HG02571 (cell line): ENCODE measurements at regions not wholly inside any gene's neighbourhood (a gene's known extent, or its start where the extent isn't known, plus 50 kb on each side); places are given as distances from the start of the nearest gene placed in this dataset.

Experiments used
- ATAC-seq: cut with Tn5 transposase; IDR thresholded peaks from one replicate; pipeline ENCODE4 v1.9.1; 2021; ENCODE audit warnings: mild to moderate bottlenecking, moderate library complexity; ENCODE audit not compliant: unreplicated experiment

DNA sequence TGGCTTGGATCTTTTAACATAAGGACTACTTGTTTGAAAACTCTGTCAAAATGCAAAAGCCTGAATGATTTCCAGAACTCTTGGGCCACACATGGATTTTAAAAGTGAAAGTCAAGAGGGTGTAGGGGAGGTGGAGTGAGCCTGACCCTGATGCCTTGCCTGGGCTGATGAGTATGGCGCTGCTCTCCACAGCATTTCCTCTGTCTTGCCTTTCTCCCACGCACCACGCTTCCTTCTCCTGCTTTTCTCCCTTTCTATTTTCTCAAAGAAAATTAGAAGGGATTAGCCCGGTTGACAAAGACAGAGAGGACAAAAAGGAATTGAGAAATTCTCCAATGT lies 207.0 kb upstream of the CCDC68 start:
- no peak for ATAC-seq

DNA sequence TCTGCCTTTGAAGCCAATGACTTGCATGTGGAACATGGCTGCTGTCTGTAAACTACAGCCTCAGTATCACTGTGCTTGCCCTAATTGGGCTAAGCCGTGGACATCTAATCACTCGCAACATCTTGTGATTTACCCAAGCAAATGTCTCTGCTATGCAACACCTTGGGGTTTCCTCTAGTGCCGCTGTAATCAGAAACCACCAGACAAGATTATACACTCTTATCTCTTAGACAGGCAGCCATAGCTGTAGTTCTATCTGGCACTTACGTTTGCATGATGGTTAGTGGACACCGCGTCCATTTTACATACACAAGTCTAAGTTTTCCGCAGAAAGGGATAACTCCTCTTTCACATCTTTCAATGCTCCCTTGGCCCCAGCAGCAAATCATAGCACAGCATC lies 204.3 kb upstream of the CCDC68 start:
- ATAC-seq, result no peak

DNA sequence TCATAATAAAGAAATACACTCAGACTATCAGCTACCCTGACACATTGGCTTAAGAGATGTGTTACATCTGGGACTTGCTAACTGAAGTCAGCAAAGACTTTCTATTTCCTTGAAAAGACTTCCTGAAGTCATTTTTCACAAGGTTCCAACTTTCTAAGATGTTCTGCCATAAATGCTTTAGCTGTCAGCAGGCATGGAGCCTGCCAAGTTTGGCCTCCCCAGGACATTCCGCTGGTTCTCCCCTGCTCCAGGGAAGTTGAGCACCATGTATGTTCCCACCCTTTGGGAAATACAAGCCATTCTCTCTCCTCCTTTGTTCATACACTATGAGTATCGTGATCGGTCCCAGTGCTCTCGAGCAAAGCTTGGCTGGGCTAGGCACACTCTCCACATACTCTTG lies 202.7 kb upstream of the CCDC68 start:
- ATAC-seq, result no peak

DNA sequence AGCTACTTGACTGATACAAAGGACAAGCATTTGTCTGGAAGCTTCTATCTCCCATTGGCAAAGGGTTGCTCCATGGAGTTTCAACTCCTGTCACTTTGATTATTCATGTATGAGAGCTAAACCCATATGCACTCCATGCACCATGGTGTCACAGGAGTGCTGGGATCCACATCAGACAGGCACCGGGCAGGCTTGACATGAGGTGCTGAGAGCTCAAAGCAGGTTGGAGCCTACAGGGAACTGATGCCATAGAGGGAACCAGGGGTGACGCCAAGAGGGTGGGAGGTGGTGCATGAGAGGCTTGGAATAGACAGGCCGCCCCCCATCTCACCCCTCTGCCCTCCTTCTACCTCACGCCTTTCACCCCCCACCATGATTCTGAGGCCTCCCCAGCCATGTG lies 199.8 kb upstream of the CCDC68 start:
- no peak for ATAC-seq

DNA sequence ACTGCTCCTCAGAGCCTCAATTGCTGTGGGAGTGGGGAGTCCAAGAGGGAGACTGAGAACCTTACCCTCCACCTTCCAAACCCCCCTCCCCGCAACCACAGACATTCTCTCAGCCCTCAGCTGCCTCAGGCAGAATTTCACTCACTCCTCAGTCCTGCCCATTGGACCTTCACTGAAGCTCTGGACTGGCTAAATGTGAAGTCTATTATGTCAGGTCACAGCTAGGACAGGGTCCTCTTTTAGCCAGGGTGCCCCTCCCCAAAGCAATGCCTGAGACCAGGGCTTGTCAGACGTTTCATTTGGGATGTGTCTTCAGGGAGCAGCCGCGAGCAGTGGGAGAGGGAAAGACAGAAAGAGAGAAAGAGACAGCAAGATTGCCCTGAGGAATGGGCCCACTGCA lies 199.3 kb upstream of the CCDC68 start:
- ATAC-seq, result no peak

DNA sequence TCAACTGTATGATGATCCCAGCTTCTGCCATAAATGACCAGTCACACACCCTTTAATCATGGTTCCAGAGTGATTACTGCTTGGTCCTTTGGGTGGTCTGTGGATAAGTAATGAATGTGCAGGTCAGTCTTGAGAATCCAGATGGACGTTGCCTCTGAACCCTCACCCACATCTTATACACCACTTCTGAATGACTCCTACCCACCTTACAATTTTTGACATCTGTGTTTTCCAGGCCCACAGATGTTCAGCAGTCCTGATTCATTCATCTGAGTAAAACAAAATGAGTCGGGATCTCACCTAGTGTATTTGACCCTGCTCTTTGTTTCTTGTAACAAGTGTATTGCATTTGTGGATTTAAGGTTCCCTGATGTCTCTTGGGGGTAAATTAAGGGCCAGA lies 194.1 kb upstream of the CCDC68 start:
- ATAC-seq, result no peak

DNA sequence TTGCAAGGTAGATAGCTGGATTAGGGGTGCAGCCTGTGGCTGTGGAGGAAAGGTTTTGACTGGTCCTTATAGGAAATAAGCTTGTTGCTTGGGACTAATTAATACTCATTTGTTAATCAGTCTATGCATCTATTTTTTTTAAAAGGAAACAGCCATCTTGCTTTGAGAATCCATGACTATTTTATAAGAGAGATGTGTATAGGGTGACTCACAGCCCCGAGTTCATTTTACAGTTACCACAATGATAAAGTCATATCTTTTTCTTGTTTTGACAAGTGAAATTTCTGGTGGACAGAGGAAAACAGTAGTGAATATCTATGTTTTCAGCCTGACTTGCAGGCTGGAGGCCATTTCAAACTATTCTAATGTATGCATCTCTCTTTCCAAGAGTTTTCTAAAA lies 193.5 kb upstream of the CCDC68 start:
- ATAC-seq, result no peak

DNA sequence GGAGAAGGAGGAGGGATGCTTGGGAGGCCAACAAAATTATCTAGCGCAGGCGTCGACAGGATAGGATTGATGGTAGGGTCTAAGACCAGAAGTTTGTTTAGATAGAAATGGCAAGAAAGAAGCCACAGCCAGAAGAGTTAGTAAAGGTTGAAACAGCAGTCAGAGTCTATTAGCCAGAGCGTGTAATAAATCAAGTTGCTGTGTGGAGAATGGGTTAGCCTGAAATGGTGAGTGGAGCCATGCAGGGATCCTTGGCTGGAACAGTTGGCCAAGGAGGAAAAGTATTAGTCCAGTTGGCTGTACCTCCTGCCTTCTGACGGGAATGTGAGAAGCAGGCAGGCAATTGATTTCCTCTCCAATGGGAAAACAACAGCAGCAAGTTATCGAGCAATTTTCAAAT lies 190.7 kb upstream of the CCDC68 start:
- no peak for ATAC-seq

DNA sequence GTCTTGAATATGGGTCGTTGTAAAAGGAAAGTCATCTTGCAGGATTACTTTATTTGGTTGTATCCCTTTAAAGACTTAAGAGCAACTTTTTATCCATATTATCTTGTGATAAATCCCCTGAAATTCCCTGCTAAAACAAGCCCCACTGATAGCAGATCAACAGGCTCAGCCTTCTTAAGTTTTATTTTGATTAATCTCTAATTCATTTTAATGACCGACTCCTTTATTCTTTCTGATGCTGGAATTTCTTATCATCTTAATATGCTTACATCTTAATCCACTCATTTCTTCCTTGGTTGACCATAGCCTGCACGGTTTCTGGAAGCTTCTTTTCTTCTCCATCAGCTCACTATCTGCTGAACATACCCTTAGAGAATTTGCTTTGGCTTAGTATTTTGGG lies 188.5 kb upstream of the CCDC68 start:
- no peak for ATAC-seq

DNA sequence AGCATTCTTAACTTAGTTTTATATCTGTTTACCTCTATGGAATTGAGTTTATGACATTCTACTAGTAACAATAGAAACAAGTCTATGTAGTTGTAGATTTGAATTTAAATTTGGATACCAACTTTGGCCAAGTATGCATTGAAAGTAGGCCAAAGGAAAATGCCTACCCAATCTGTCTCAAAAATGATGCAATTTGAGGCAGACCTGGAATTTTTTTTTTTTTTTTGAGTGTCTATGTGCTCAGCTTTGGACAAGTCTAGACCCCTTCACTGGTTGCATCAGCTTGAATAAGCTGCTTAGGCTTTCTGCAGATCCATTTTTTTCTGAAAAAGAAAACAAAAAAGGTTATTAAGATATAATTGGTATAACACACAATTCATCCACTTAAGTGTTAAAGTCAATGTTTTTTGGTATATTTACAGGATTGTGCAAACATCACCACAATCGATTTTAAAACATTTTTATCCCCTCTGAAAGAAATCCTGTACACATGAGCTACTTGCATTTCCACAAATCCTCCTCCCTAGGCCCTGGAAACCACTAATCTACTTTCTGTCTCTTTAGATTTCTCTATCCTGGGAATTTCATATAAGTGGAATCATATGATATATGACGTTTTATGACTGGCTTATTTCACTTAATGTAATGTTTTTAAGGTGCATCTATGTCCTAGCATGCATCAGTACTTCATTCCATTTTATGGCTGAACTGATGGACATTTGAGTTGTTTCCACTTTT lies 185.1 kb upstream of the CCDC68 start:
- no peak for ATAC-seq

DNA sequence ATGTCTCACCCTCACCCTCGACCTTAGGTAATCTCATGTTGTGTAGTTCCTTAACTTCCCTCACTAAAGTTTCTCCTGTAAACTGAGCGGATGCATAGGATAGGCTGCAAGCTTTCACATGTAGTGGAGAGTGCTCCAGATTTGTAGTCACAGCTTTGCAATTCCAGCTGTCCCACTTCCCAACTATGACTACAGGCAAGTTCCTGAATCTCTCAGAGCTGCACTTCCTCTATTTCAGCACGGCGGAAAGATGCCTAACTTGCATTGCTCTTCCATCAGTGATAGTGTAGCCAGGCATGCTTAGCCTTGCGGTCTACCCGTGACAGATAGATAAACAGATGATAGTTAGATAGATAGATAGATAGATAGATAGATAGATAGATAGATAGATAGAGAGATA lies 183.1 kb upstream of the CCDC68 start:
- no peak for ATAC-seq

DNA sequence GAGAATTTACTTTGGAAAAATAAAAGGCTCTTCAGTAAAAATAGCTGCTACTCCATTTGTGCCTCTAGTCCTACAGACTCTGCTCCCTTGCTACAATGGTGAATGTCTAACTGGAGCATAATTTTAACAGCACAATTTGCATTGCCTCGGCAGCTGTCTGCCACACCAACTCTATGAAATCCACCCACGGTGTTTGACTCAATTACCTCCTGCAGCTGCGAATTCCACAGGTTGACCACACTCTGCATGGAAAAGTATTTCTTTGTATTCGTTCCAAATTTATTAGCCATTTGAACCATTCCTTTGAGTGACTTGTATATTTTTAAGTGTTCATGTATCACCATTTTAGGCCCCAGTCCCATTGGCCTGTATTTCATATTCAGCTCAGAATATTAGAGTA lies 182.1 kb upstream of the CCDC68 start:
- ATAC-seq, result no peak

DNA sequence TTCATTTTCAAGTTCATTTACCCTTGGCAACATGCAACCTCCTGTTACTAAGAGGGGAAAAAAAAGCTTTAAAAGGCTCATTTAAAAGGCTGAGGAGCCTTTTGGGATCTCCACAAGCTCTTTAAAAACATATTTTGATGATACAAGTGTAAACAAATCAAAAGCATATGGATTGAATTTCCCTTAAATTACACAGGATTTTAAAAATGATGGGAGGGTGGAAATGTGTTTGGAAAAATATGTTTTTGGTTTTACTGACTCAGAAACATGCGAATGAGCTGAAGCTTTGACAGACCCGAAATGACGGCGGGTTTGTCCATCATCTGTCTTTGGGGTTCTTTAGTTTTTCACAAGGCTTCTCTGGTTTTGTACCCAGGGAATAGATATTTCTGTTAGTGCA lies 180.6 kb upstream of the CCDC68 start:
- ATAC-seq, result no peak

DNA sequence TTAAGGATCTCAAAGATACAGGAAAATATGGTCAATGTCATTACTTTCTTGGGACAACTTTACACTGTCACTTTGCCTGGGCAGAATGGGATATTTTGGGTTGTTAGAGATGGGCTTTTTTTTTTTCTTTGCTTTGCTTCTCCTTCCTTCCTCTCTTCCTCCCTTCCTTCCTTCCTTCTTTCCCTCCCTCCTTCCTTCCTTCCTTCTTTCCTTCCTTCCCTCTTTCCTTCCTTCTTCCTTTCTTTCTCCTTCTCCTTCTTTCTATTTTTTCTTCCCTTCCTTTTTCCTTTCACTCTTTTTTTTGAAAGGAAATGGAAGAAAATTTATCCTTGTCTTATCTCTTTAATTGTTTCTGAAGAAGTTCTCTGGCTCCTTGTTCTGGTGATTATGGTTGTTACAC lies 180.0 kb upstream of the CCDC68 start:
- no peak for ATAC-seq

DNA sequence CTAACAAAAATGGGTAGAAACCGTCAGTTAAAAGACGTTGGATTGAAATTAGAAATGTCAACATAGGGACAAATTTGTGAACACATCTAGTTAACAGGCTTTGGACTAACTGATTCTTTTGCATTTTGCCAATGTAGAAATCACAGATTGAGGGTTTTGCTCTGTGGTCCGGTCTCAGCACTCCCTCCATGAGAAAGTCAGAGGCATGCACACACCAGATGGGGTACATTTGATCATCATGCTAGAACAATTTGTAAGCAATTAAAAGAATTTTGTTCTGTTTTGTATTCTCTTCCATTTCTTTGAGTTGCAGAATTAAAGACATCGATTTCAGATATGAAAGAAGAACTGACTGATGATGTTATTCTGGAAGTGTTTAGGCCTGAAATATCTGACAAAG lies 179.1 kb upstream of the CCDC68 start:
- no peak for ATAC-seq

DNA sequence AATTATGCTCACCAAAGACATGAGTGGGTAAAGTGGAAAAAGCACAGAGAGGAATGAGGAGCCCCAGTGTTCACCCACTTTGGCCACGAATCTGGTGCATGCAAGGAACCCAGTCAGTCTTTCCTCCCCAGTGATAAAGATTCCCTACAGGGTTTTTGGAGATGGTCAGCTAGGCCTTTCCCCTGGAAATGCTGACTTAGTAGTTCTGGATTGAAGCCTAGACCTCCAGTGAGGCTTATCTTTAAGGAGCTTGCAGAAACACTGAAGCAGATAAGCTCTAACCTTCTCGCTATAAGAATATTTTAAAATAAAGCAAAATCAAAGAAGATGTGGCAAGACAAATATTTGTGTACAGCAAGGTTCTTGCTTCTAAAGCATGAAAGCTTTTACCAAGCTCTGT lies 178.3 kb upstream of the CCDC68 start:
- ATAC-seq, result no peak

DNA sequence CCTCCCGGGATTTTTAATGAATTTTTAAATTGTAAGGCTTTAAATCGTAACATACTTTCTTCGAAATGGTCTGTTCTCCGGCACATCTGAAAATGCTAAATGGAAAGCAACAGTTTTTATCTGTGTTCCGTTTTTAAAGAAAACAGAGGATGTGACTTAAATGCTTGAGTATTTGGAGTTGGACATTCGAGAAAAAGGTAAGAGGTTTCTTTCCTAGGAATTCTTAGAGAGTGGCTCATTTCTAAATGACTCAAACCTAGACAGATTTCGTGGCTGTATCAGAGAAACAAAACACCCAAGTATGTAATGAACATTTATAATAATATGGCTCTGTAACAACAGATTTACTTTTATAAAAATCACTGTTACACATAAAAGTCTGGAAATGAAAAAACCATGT lies 177.6 kb upstream of the CCDC68 start:
- ATAC-seq, result no peak

DNA sequence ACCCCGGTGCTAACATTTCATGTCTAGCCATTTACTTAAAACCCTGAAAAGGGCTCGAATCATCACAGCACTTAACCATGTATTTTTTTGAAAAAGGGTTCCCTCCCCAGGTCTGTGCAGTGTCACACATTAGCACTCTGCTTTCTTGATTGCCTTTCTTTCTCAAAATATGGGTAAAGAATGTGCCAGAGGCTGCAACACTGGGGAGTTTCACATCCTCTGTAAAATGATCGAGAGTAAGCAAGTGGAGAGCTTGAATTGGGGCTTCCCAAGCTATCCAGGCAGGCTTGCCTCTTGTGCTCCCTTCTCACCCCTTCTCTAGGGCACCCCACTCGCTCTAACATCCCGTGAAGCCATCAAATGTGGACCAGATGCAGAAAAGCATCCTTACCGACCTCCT lies 177.0 kb upstream of the CCDC68 start:
- ATAC-seq, result no peak

DNA sequence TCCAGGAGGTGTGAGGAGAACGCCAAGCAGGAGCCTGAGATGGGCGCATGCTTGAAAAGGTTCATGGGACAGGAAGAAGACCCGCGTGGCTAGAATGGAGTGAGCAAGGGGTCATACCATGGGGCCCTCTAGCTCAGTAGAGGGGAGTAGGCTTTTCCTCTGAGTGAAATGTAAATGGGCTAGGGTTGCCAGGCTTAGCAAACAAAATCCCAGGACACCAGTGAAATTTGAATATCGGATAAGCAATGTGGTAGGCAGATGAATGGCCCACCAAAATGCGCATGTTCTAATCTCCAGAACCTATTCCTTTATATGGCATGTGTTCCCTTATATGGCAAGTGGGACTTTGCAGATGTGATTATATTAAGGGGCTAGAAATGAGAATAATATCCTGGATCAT lies 174.1 kb upstream of the CCDC68 start:
- ATAC-seq, result no peak

DNA sequence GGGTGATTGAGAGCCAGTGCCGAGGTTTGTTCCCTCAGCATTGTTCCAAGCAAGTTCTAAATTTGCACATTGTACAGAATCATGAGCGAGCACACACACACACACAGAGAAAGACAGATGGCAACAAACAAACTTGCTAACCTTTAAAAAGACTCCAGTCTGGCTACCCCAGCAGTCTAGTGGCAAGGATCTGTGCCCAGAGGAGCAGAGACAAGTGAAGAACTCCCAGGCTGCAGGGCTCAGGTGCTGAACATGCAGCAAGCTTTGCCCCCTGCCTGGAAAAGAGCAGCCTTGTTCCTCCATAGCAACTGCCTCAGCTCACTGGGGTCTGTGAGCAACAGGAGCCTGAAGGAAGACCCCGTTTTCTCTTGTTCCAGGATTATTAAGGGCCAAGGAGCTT lies 169.2 kb upstream of the CCDC68 start:
- no peak for ATAC-seq

DNA sequence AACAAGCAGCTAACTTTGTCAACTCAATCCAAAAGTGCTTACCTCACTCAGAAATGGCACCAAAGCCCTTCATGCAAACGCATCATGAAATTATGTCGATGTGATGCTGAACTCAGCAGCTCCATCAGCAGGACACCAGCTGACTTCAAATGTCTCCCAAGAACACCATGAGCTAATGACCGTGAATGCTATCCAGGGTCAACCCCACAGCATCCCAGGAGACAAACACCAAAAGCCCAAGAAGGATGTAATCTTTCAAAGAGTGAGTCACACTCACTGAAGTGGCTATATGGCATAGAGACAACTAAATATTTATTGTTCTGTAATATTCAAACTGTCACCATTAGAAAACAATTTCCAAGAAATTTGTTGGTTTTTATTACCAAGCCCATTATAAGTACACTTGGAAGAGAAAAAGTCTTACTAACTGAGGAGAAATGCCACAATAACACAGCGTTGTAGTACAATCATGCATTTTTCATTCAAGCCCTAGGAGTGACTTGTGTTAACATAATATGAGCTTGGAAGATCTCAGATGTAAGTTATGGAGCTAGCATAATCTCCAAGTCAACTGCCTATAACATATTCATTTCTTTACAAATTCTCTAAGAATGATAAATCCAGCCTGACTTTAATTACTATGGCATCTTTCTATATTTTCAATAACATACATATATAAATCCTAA lies 165.0 kb upstream of the CCDC68 start:
- no peak for ATAC-seq

DNA sequence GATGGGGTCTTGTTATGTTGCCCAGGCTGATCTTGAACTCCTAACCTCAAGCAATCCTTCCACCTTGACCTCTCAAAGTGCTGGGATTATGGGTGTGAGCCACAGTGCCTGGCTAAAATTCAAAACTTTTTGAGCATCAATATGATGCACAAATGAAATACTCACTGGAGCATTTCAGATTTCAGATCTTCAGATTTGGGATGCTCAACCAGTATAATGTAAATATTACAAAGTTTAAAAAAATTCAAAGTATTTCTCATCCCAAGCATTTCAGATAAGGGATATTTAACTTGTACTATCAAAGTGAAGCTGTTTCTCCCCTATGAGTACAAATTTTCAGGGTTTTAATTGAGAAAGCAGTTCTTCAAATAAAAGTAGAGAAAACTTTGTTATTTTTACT lies 164.1 kb upstream of the CCDC68 start:
- ATAC-seq, result no peak
